HFFc6 (cell line): ENCODE measurements at regions not wholly inside any gene's neighbourhood (a gene's known extent, or its start where the extent isn't known, plus 50 kb on each side); places are given as distances from the start of the nearest gene placed in this dataset.

Experiments used
- DNase-seq: peaks from one replicate; pipeline ENCODE4 v3.0.0-alpha.2; 2018
- H3K27ac Mint-ChIP-seq: 2 replicates; pipeline ENCODE4 v1.8.0; 2020; ENCODE audit warnings: mild to moderate bottlenecking, mixed read lengths
- H3K27me3 Mint-ChIP-seq: 2 replicates; pipeline ENCODE4 v1.8.0; 2021; ENCODE audit warnings: mild to moderate bottlenecking, moderate library complexity, mixed read lengths; ENCODE audit not compliant: insufficient read depth
- H3K36me3 Mint-ChIP-seq: 2 replicates; pipeline ENCODE4 v1.8.0; 2021; ENCODE audit warnings: low read depth, mixed read lengths
- H3K4me1 Mint-ChIP-seq: 2 replicates; pipeline ENCODE4 v1.8.0; 2020; ENCODE audit warnings: low read depth, mixed read lengths
- H3K4me3 Mint-ChIP-seq: 2 replicates; pipeline ENCODE4 v1.8.0; 2020; ENCODE audit warnings: mild to moderate bottlenecking, moderate library complexity, mixed read lengths
- H3K9me3 Mint-ChIP-seq: 2 replicates; pipeline ENCODE4 v1.8.0; 2020; ENCODE audit warnings: mild to moderate bottlenecking, mixed read lengths
- CTCF ChIP-seq: fragments of 200-600 bp; sonication (generic); IDR thresholded peaks from 2 replicates; pipeline ENCODE4 v1.5.0; 2021; ENCODE audit warnings: antibody characterized with exemption, mild to moderate bottlenecking

- no peak overlapping the region for H3K4me3 Mint-ChIP-seq
- DNase-seq: no peak
- no peak for TF ChIP-seq CTCF
- no peaks in the 10 kb centered on the region for H3K4me1 Mint-ChIP-seq
- no peaks in the 10 kb centered on the region for H3K36me3 Mint-ChIP-seq
- H3K27me3 Mint-ChIP-seq: no peaks in the 10 kb centered on the region
- peaks cover 54% of the 10 kb centered on the region for H3K9me3 Mint-ChIP-seq
- no peak overlapping the region for H3K27ac Mint-ChIP-seq
These were observed 652.5 kb downstream of the EDEM1 start for GRCh38 chr3:5840056-5840455.

GRCh38 chr3:5841599-5841998 lies 654.1 kb downstream of the EDEM1 start:
- Mint-ChIP-seq H3K27ac (no peak overlapping the region), H3K36me3 (no peaks in the 10 kb centered on the region), H3K4me3 (no peak overlapping the region), H3K9me3 (peaks cover 49% of the 10 kb centered on the region), H3K4me1 (no peaks in the 10 kb centered on the region), H3K27me3 (no peaks in the 10 kb centered on the region)
- TF ChIP-seq CTCF: no peak
- DNase-seq: no peak

- DNase-seq: no peak
- Mint-ChIP-seq H3K9me3 (peaks cover 57% of the 10 kb centered on the region), H3K4me3 (no peak overlapping the region), H3K36me3 (no peaks in the 10 kb centered on the region), H3K27ac (no peak overlapping the region), H3K27me3 (no peaks in the 10 kb centered on the region), H3K4me1 (no peaks in the 10 kb centered on the region)
- TF ChIP-seq CTCF: no peak
These were observed 658.8 kb downstream of the EDEM1 start for GRCh38 chr3:5846261-5846660.

GRCh38 chr3:5861151-5861550 lies 673.6 kb downstream of the EDEM1 start:
- Mint-ChIP-seq H3K4me3 (no peak overlapping the region), H3K4me1 (no peaks in the 10 kb centered on the region), H3K9me3 (peaks cover 43% of the 10 kb centered on the region), H3K27ac (no peak overlapping the region), H3K27me3 (no peaks in the 10 kb centered on the region; the same call in 1 of the 2 replicates), H3K36me3 (no peaks in the 10 kb centered on the region)
- no peak for DNase-seq
- TF ChIP-seq CTCF: no peak

GRCh38 chr3:5874931-5875341 lies 687.4 kb downstream of the EDEM1 start:
- no peaks in the 10 kb centered on the region for H3K4me1 Mint-ChIP-seq
- no peak for TF ChIP-seq CTCF
- no peak overlapping the region for H3K27ac Mint-ChIP-seq

GRCh38 chr3:5888851-5889250 lies 701.3 kb downstream of the EDEM1 start:
- Mint-ChIP-seq H3K9me3 (peaks cover 32% of the 10 kb centered on the region), H3K36me3 (no peaks in the 10 kb centered on the region), H3K27ac (no peak overlapping the region), H3K4me3 (no peak overlapping the region), H3K27me3 (no peaks in the 10 kb centered on the region), H3K4me1 (no peaks in the 10 kb centered on the region)
- no peak for TF ChIP-seq CTCF
- no peak for DNase-seq

More at GRCh38 chr3:5874931-5875341, 687.4 kb downstream of the EDEM1 start:
- Mint-ChIP-seq H3K36me3 (no peaks in the 10 kb centered on the region), H3K4me3 (no peak overlapping the region), H3K27me3 (no peaks in the 10 kb centered on the region; the same call in none of the 2 replicates), H3K9me3 (peaks cover 46% of the 10 kb centered on the region)
- no peak for DNase-seq
